Right lobe of liver (tissue), 4 donors: ENCODE measurements at regions not wholly inside any gene's neighbourhood (a gene's known extent, or its start where the extent isn't known, plus 50 kb on each side); places are given as distances from the start of the nearest gene placed in this dataset.

Experiments used
- POLR2A ChIP-seq: fragments of 450-650 bp; IDR thresholded peaks from one replicate; pipeline ENCODE4 v1.6.1; 2017; ENCODE audit warnings: antibody characterized with exemption, mild to moderate bottlenecking
- TF ChIP-seq, protein P1 (sequence below), 4 donors: fragments of 200-600 bp in 3 of 4; fragments of 450-650 bp in 1 of 4; IDR thresholded peaks; one replicate each; pipeline versions ENCODE4 v1.5.1 to v1.8.0; 2016 to 2022; ENCODE audit warnings: antibody characterized with exemption in 4 of 4, mild to moderate bottlenecking in 2 of 4
- donor health status: DM: no; HTN: no; CAD: no.
- donor health status: DM: no; HTN: no; CAD: no.
- donor health status: DM: no; HTN: yes; CAD: no.

GRCh38 chr2:144894612-144895599 lies 375.0 kb upstream of the ZEB2 start:
- TF ChIP-seq, protein P1, sequence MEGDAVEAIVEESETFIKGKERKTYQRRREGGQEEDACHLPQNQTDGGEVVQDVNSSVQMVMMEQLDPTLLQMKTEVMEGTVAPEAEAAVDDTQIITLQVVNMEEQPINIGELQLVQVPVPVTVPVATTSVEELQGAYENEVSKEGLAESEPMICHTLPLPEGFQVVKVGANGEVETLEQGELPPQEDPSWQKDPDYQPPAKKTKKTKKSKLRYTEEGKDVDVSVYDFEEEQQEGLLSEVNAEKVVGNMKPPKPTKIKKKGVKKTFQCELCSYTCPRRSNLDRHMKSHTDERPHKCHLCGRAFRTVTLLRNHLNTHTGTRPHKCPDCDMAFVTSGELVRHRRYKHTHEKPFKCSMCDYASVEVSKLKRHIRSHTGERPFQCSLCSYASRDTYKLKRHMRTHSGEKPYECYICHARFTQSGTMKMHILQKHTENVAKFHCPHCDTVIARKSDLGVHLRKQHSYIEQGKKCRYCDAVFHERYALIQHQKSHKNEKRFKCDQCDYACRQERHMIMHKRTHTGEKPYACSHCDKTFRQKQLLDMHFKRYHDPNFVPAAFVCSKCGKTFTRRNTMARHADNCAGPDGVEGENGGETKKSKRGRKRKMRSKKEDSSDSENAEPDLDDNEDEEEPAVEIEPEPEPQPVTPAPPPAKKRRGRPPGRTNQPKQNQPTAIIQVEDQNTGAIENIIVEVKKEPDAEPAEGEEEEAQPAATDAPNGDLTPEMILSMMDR (IDR thresholded peaks at IDR 0.05) = no peak
- TF ChIP-seq POLR2A = no peak
